GM21367 (cell line): ENCODE measurements at regions not wholly inside any gene's neighbourhood (a gene's known extent, or its start where the extent isn't known, plus 50 kb on each side); places are given as distances from the start of the nearest gene placed in this dataset.

Source experiments
- ATAC-seq: cut with Tn5 transposase; IDR thresholded peaks from one replicate; pipeline ENCODE4 v1.9.1; 2021; ENCODE audit not compliant: unreplicated experiment

- ATAC-seq: no peak
These were observed 630.2 kb downstream of the HDGFL1 start for GRCh38 chr6:23199541-23199940.

GRCh38 chr6:23200946-23201345, 631.6 kb downstream of the HDGFL1 start:
- ATAC-seq: no peak

GRCh38 chr6:23202207-23202606, 632.8 kb downstream of the HDGFL1 start:
- no peak for ATAC-seq

- no peak for ATAC-seq
These were observed 643.0 kb downstream of the HDGFL1 start for GRCh38 chr6:23212398-23212797.

- no peak for ATAC-seq
These were observed 643.8 kb downstream of the HDGFL1 start for GRCh38 chr6:23213193-23213592.

GRCh38 chr6:23213651-23214050, 644.3 kb downstream of the HDGFL1 start:
- ATAC-seq: no peak

- ATAC-seq: no peak
These were observed 649.4 kb downstream of the HDGFL1 start for GRCh38 chr6:23218751-23219150.

GRCh38 chr6:23222724-23223123, 653.4 kb downstream of the HDGFL1 start:
- ATAC-seq: no peak

- no peak for ATAC-seq
These were observed 655.2 kb downstream of the HDGFL1 start for GRCh38 chr6:23224540-23224939.

- no peak for ATAC-seq
These were observed 659.2 kb downstream of the HDGFL1 start for GRCh38 chr6:23228439-23229024.

- no peak for ATAC-seq
These were observed 674.5 kb downstream of the HDGFL1 start for GRCh38 chr6:23243854-23244253.

GRCh38 chr6:23244300-23244699, 674.9 kb downstream of the HDGFL1 start:
- ATAC-seq: no peak

GRCh38 chr6:23245572-23245971, 676.2 kb downstream of the HDGFL1 start:
- ATAC-seq: no peak

GRCh38 chr6:23246896-23247295, 677.5 kb downstream of the HDGFL1 start:
- ATAC-seq: no peak

- no peak for ATAC-seq
These were observed 681.2 kb downstream of the HDGFL1 start for GRCh38 chr6:23250556-23250955.

GRCh38 chr6:23262864-23263263, 693.5 kb downstream of the HDGFL1 start:
- no peak for ATAC-seq

- ATAC-seq: no peak
These were observed 695.9 kb downstream of the HDGFL1 start for GRCh38 chr6:23265270-23265669.

GRCh38 chr6:23266536-23266935, 697.2 kb downstream of the HDGFL1 start:
- no peak for ATAC-seq

- no peak for ATAC-seq
These were observed 698.3 kb downstream of the HDGFL1 start for GRCh38 chr6:23267651-23268050.

GRCh38 chr6:23268348-23268747, 699.0 kb downstream of the HDGFL1 start:
- ATAC-seq: no peak

- no peak for ATAC-seq
These were observed 700.1 kb downstream of the HDGFL1 start for GRCh38 chr6:23269436-23269835.

- ATAC-seq: no peak
These were observed 703.2 kb downstream of the HDGFL1 start for GRCh38 chr6:23272536-23272935.

- no peak for ATAC-seq
These were observed 708.3 kb downstream of the HDGFL1 start for GRCh38 chr6:23277521-23278179.
